ENCODE measurements at regions not wholly inside any gene's neighbourhood (a gene's known extent, or its start where the extent isn't known, plus 50 kb on each side); places are given as distances from the start of the nearest gene placed in this dataset.

GRCh38 chr7:22875470-22875869 lies 52.8 kb upstream of the TOMM7 start:
- TF ChIP-seq MAX (IDR thresholded peaks at IDR 0.05) (no peak), HOXB5 (CRISPR knock-in tag; IDR thresholded peaks at IDR 0.05) (no peak), CTCF (IDR thresholded peaks at IDR 0.05) (no peak), JUNB (IDR thresholded peaks at IDR 0.05) (no peak), RAD21 (conservative IDR thresholded peaks at IDR 0.05 in 1 of 2, IDR thresholded peaks at IDR 0.05 in 1 of 2) (no peak), CHD2 (IDR thresholded peaks at IDR 0.05; ENCODE audit: low read length, partially characterized antibody) (no peak), REST (IDR thresholded peaks at IDR 0.05) (no peak), JUN (IDR thresholded peaks at IDR 0.05) (no peak), CHD4 (IDR thresholded peaks at IDR 0.05; ENCODE audit: borderline replicate concordance) (no peak)
